Right lobe of liver (tissue), 4 donors: ENCODE measurements at regions not wholly inside any gene's neighbourhood (a gene's known extent, or its start where the extent isn't known, plus 50 kb on each side); places are given as distances from the start of the nearest gene placed in this dataset.
"Not testable (repeated sequence)": the region's sequence is repeated elsewhere in the genome, so short reads cannot be mapped to it uniquely, and the experiment has no call there.

Source experiments
- POLR2A ChIP-seq: fragments of 450-650 bp; IDR thresholded peaks from one replicate; pipeline ENCODE4 v1.6.1; 2017; ENCODE audit warnings: antibody characterized with exemption, mild to moderate bottlenecking
- TF ChIP-seq, protein P1 (sequence below), 4 donors: fragments of 200-600 bp in 3 of 4; fragments of 450-650 bp in 1 of 4; IDR thresholded peaks; one replicate each; pipeline versions ENCODE4 v1.5.1 to v1.8.0; 2016 to 2022; ENCODE audit warnings: antibody characterized with exemption in 4 of 4, mild to moderate bottlenecking in 2 of 4
- donor health status: DM: no; HTN: no; CAD: no.
- donor health status: DM: no; HTN: no; CAD: no.
- donor health status: DM: no; HTN: yes; CAD: no.

DNA sequence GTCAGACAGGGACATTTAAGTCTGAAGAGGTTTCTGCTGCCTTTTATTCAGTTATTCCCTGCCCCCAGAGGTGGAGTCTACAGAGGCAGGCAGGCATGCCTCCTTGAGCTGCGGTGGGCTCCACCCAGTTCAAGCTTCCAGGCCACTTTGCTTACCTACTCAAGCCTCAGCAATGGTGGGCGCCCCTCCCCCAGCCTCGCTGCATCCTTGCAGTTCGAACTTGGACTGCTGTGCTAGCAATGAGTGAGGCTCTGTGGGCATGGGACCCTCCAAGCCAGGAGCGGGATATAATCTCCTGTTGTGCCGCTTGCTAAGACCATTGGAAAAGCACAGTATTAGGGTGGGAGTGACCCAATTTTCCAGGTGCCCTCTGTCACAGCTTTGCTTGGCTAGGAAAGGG is 207.5 kb upstream of the EPHA6 start:
- not testable (repeated sequence) for TF ChIP-seq POLR2A
- TF ChIP-seq, protein P1, sequence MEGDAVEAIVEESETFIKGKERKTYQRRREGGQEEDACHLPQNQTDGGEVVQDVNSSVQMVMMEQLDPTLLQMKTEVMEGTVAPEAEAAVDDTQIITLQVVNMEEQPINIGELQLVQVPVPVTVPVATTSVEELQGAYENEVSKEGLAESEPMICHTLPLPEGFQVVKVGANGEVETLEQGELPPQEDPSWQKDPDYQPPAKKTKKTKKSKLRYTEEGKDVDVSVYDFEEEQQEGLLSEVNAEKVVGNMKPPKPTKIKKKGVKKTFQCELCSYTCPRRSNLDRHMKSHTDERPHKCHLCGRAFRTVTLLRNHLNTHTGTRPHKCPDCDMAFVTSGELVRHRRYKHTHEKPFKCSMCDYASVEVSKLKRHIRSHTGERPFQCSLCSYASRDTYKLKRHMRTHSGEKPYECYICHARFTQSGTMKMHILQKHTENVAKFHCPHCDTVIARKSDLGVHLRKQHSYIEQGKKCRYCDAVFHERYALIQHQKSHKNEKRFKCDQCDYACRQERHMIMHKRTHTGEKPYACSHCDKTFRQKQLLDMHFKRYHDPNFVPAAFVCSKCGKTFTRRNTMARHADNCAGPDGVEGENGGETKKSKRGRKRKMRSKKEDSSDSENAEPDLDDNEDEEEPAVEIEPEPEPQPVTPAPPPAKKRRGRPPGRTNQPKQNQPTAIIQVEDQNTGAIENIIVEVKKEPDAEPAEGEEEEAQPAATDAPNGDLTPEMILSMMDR (IDR thresholded peaks at IDR 0.05): not testable (repeated sequence)
